ENCODE measurements at regions not wholly inside any gene's neighbourhood (a gene's known extent, or its start where the extent isn't known, plus 50 kb on each side); places are given as distances from the start of the nearest gene placed in this dataset.

- no peaks in the 10 kb centered on the region for H3K27me3 Mint-ChIP-seq
- no peak overlapping the region for H3K27ac Mint-ChIP-seq
- H3K36me3 Mint-ChIP-seq (ENCODE audit: low read depth) = no peaks in the 10 kb centered on the region
- H3K9me3 Mint-ChIP-seq = peaks cover 12% of the 10 kb centered on the region
- no peaks in the 10 kb centered on the region for H3K4me1 Mint-ChIP-seq (ENCODE audit: low read depth)
- no peak for DNase-seq
- H3K4me3 Mint-ChIP-seq = no peak overlapping the region
Measured at GRCh38 chr10:108840944-108841343, 1082.4 kb downstream of the XPNPEP1 start.

- Mint-ChIP-seq H3K36me3 (ENCODE audit: low read depth) (no peaks in the 10 kb centered on the region), H3K4me1 (ENCODE audit: low read depth) (no peaks in the 10 kb centered on the region), H3K27ac (no peak overlapping the region), H3K9me3 (peaks cover 10% of the 10 kb centered on the region), H3K4me3 (no peak overlapping the region), H3K27me3 (no peaks in the 10 kb centered on the region)
- no peak for DNase-seq
Measured at GRCh38 chr10:108836362-108836761, 1086.9 kb downstream of the XPNPEP1 start.

DNA sequence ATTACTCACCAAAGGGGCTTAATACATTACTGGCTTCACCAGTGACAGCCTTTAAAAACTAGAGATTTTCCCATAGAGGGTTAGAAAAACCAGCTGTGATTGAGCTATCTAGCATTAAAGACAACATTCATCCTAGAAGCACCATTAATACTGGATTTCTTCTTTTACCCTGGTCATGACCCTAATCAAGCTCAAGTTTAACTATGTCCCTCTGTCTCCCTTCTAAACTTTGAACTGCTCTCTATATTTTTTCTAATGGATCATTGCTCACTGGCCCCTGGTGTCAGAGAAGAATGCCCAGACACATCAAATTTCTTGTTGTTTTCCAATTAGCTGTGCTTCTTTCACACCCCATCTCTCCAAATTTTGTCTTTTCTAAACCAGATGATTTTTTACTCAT is 1101.3 kb downstream of the XPNPEP1 start:
- Mint-ChIP-seq H3K4me3 (no peak overlapping the region), H3K4me1 (ENCODE audit: low read depth) (no peaks in the 10 kb centered on the region), H3K36me3 (ENCODE audit: low read depth) (no peaks in the 10 kb centered on the region), H3K27ac (no peak overlapping the region), H3K9me3 (peaks cover 2% of the 10 kb centered on the region), H3K27me3 (no peaks in the 10 kb centered on the region)
- DNase-seq = no peak

- Mint-ChIP-seq H3K9me3 (peaks cover 2% of the 10 kb centered on the region), H3K27me3 (no peaks in the 10 kb centered on the region), H3K4me3 (no peak overlapping the region), H3K27ac (no peak overlapping the region), H3K4me1 (ENCODE audit: low read depth) (no peaks in the 10 kb centered on the region), H3K36me3 (ENCODE audit: low read depth) (no peaks in the 10 kb centered on the region)
- no peak for DNase-seq
Measured at GRCh38 chr10:108819302-108819701, 1104.0 kb downstream of the XPNPEP1 start.

DNA sequence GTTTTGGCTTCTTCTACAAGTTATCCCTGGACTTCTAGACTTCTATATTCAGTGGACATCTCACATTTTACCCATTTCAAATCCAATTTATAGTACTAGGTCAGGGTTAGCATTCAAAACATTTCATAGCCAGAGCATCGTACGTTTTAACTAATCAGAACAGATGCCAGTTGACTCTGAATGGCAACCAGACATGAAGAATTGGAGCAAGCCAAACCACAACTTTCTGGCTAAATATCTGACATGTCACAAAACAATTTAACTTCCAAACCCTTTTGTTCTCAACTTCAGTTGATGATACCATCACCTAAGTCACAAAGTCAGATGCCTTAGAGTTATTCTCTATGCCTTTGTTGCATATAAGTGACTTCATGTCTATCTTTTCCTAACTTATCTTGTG is 1105.7 kb downstream of the XPNPEP1 start:
- no peak for DNase-seq
- H3K27ac Mint-ChIP-seq = no peak overlapping the region
- no peaks in the 10 kb centered on the region for H3K27me3 Mint-ChIP-seq

GRCh38 chr10:108817135-108817534 is 1106.2 kb downstream of the XPNPEP1 start:
- Mint-ChIP-seq H3K9me3 (no peaks in the 10 kb centered on the region), H3K4me3 (no peak overlapping the region), H3K27me3 (no peaks in the 10 kb centered on the region), H3K27ac (no peak overlapping the region), H3K36me3 (ENCODE audit: low read depth) (no peaks in the 10 kb centered on the region), H3K4me1 (ENCODE audit: low read depth) (no peaks in the 10 kb centered on the region)
- no peak for DNase-seq

More for the DNA sequence above, 1105.7 kb downstream of the XPNPEP1 start:
- peaks cover 2% of the 10 kb centered on the region for H3K9me3 Mint-ChIP-seq
- no peaks in the 10 kb centered on the region for H3K36me3 Mint-ChIP-seq (ENCODE audit: low read depth)
- no peak overlapping the region for H3K4me3 Mint-ChIP-seq
- no peaks in the 10 kb centered on the region for H3K4me1 Mint-ChIP-seq (ENCODE audit: low read depth)

DNA sequence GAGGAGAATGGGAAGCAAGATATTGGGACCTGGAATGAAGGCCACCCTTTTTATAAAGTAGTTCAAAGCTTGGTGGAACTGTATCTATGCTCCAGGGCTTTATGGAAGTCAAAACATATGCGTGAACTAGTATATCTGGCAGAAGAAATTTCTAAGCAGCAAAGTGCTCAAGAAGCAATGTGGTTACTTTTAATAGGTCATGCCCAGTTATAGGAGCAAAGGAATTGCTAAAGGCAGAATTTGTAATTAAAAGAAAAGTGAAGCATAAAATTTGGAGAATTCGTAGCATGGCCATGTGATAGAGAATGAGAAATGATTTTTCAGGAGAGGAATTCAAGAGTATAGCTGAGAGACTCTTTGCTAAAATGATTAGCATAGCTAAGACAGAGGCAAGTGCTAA is 1110.4 kb downstream of the XPNPEP1 start:
- Mint-ChIP-seq H3K9me3 (no peaks in the 10 kb centered on the region), H3K27ac (no peak overlapping the region), H3K4me3 (no peak overlapping the region), H3K4me1 (ENCODE audit: low read depth) (no peaks in the 10 kb centered on the region), H3K27me3 (no peaks in the 10 kb centered on the region), H3K36me3 (ENCODE audit: low read depth) (no peaks in the 10 kb centered on the region)
- DNase-seq = no peak

GRCh38 chr10:108812296-108812695 is 1111.0 kb downstream of the XPNPEP1 start:
- Mint-ChIP-seq H3K4me3 (no peak overlapping the region), H3K27ac (no peak overlapping the region), H3K4me1 (ENCODE audit: low read depth) (no peaks in the 10 kb centered on the region), H3K27me3 (no peaks in the 10 kb centered on the region), H3K9me3 (no peaks in the 10 kb centered on the region), H3K36me3 (ENCODE audit: low read depth) (no peaks in the 10 kb centered on the region)
- DNase-seq = no peak

GRCh38 chr10:108808228-108808627 is 1115.1 kb downstream of the XPNPEP1 start:
- no peak overlapping the region for H3K4me3 Mint-ChIP-seq
- H3K36me3 Mint-ChIP-seq (ENCODE audit: low read depth) = no peaks in the 10 kb centered on the region
- no peak for DNase-seq
- no peaks in the 10 kb centered on the region for H3K4me1 Mint-ChIP-seq (ENCODE audit: low read depth)
- no peaks in the 10 kb centered on the region for H3K27me3 Mint-ChIP-seq
- H3K27ac Mint-ChIP-seq = no peak overlapping the region
- H3K9me3 Mint-ChIP-seq = peaks cover 4% of the 10 kb centered on the region

GRCh38 chr10:108801775-108802517 is 1121.4 kb downstream of the XPNPEP1 start:
- Mint-ChIP-seq H3K4me3 (no peak overlapping the region), H3K4me1 (ENCODE audit: low read depth) (no peaks in the 10 kb centered on the region)

DNA sequence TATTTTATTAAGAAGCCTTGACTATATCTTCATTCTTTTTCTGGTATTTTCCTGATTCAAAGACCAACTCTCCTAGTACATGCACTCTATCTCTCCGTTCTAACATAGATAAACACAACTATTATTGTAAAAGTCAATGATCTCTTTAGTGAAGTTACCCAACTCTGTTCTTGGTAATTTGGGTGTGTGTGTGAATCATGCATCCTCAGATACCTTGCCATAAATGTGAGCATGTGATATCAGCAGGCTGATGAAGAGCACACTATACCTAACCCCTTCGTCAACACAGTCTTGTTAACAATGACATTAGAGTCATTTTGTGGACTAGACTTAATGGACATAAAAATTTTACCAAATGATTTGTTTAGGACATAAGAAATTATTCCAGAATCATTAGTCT is 1122.1 kb downstream of the XPNPEP1 start:
- Mint-ChIP-seq H3K27ac (no peak overlapping the region), H3K9me3 (peaks cover 15% of the 10 kb centered on the region)

More at GRCh38 chr10:108801775-108802517, 1121.4 kb downstream of the XPNPEP1 start:
- no peaks in the 10 kb centered on the region for H3K27me3 Mint-ChIP-seq
- no peak for DNase-seq
- H3K9me3 Mint-ChIP-seq = peaks cover 10% of the 10 kb centered on the region
- H3K27ac Mint-ChIP-seq = no peak overlapping the region
- no peaks in the 10 kb centered on the region for H3K36me3 Mint-ChIP-seq (ENCODE audit: low read depth)

GRCh38 chr10:108797573-108797972 is 1125.7 kb downstream of the XPNPEP1 start:
- Mint-ChIP-seq H3K27me3 (no peaks in the 10 kb centered on the region), H3K4me3 (no peak overlapping the region), H3K9me3 (peaks cover 12% of the 10 kb centered on the region), H3K27ac (no peak overlapping the region), H3K36me3 (ENCODE audit: low read depth) (no peaks in the 10 kb centered on the region), H3K4me1 (ENCODE audit: low read depth) (no peaks in the 10 kb centered on the region)
- DNase-seq = no peak

More for the DNA sequence above, 1122.1 kb downstream of the XPNPEP1 start:
- H3K4me1 Mint-ChIP-seq (ENCODE audit: low read depth) = no peaks in the 10 kb centered on the region
- DNase-seq = no peak
- no peaks in the 10 kb centered on the region for H3K27me3 Mint-ChIP-seq
- H3K4me3 Mint-ChIP-seq = no peak overlapping the region
- no peaks in the 10 kb centered on the region for H3K36me3 Mint-ChIP-seq (ENCODE audit: low read depth)

- H3K4me3 Mint-ChIP-seq = no peak overlapping the region
- no peak overlapping the region for H3K27ac Mint-ChIP-seq
- no peaks in the 10 kb centered on the region for H3K36me3 Mint-ChIP-seq (ENCODE audit: low read depth)
Measured at GRCh38 chr10:108791794-108792474, 1131.4 kb downstream of the XPNPEP1 start.

DNA sequence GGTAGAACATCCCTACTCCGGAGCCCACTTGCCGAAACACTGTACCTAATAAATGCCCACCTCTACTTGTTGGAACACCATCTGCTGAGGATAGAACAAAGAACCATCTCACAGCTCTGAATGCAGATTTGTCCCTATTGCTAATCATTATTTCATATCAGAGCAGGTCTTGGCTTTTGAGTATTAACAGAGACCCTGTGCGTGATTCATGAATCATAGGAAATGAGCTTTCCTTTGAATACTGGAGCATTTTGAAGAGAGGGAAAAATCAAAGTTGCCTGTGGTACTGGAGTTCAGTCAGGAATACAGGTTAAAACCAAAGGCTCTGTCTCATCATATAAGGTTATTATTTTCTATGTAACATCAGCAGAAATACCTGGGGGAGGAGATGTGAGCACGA is 1132.3 kb downstream of the XPNPEP1 start:
- no peak for DNase-seq
- H3K4me3 Mint-ChIP-seq = no peak overlapping the region
- no peaks in the 10 kb centered on the region for H3K4me1 Mint-ChIP-seq (ENCODE audit: low read depth)
- H3K9me3 Mint-ChIP-seq = peaks cover 14% of the 10 kb centered on the region
- H3K27ac Mint-ChIP-seq = no peak overlapping the region
- no peaks in the 10 kb centered on the region for H3K27me3 Mint-ChIP-seq
- H3K36me3 Mint-ChIP-seq (ENCODE audit: low read depth) = no peaks in the 10 kb centered on the region

More at GRCh38 chr10:108791794-108792474, 1131.4 kb downstream of the XPNPEP1 start:
- DNase-seq = no peak
- no peaks in the 10 kb centered on the region for H3K27me3 Mint-ChIP-seq
- H3K9me3 Mint-ChIP-seq = peaks cover 15% of the 10 kb centered on the region
- H3K4me1 Mint-ChIP-seq (ENCODE audit: low read depth) = no peaks in the 10 kb centered on the region

DNA sequence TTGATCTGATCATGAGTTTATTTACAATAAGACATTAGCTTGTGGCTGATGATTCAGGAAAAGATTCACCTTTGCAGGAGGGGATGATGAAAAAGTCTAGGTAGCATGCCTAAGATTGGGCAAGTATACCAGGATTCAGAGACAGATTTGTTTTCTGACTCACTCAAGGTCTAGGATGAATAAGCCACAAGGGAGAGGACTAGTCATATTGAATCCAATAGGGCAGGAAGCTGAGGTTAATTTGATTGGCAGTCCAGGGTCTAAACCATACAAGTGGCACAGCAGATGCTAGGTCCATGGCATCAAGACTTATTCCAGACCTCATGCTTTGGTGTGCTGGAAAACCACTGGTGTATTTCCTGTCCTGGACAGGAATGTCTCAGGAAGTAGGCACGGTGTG is 1133.4 kb downstream of the XPNPEP1 start:
- DNase-seq = no peak

More for the DNA sequence above, 1133.4 kb downstream of the XPNPEP1 start:
- Mint-ChIP-seq H3K36me3 (ENCODE audit: low read depth) (no peaks in the 10 kb centered on the region), H3K4me3 (no peak overlapping the region), H3K9me3 (peaks cover 22% of the 10 kb centered on the region), H3K27ac (no peak overlapping the region), H3K4me1 (ENCODE audit: low read depth) (no peaks in the 10 kb centered on the region), H3K27me3 (no peaks in the 10 kb centered on the region)
